CD4-positive, alpha-beta T cell (primary cell): ENCODE measurements at regions not wholly inside any gene's neighbourhood (a gene's known extent, or its start where the extent isn't known, plus 50 kb on each side); places are given as distances from the start of the nearest gene placed in this dataset.

ENCODE experiments used
- ATAC-seq: fragments of 200-7000 bp; cut with Tn5 transposase; one replicate; pipeline ENCODE4 v1.10.0; 2022; ENCODE audit warnings: mild to moderate bottlenecking; ENCODE audit not compliant: poor library complexity
- CTCF ChIA-PET: fragments of 350-600 bp; sonication (Branson Sonifier 250); formaldehyde crosslinking; loops from one replicate; lab custom pipeline; 2021; ENCODE audit warnings: antibody characterized with exemption, inconsistent platforms; lab: Charles Lee
- POLR2A ChIA-PET: fragments of 350-600 bp; sonication (Branson Sonifier 250); formaldehyde crosslinking; loops from one replicate; lab custom pipeline; 2021; ENCODE audit warnings: antibody characterized with exemption, inconsistent platforms; lab: Charles Lee
- DNase-seq, 14 experiments: peaks; one replicate each; pipeline ENCODE4 v3.0.0-alpha.2; 2013 to 2020; ENCODE audit warnings: mixed read lengths in 2 of 14
- H3K27ac ChIP-seq, 2 donors: one replicate each; pipeline versions ENCODE4 v1.5.1 to v1.7.0; 2013; ENCODE audit warnings: low read length in 2 of 2, low read depth in 1 of 2, mild to moderate bottlenecking in 1 of 2
- H3K27me3 ChIP-seq, 2 experiments: 1 replicate in 1 of 2; 2 replicates in 1 of 2; pipeline versions ENCODE4 v1.6.1 to v1.7.0; 2013; ENCODE audit warnings: low read length in 2 of 2, control low read depth in 1 of 2, mild to moderate bottlenecking in 1 of 2, moderate library complexity in 1 of 2; ENCODE audit not compliant: insufficient read depth in 2 of 2, control insufficient read depth in 1 of 2
- H3K36me3 ChIP-seq: one replicate; pipeline ENCODE4 v1.6.1; 2013; ENCODE audit warnings: low read length, control low read depth; ENCODE audit not compliant: insufficient read depth
- H3K4me1 ChIP-seq: one replicate; pipeline ENCODE4 v1.6.1; 2013; ENCODE audit warnings: low read length, control low read depth; ENCODE audit not compliant: insufficient read depth
- H3K4me3 ChIP-seq: one replicate; pipeline ENCODE4 v1.5.1; 2013; ENCODE audit warnings: mild to moderate bottlenecking, low read length, moderate library complexity
- H3K9me3 ChIP-seq, 2 experiments: 1 replicate in 1 of 2; 2 replicates in 1 of 2; pipeline versions ENCODE4 v1.6.1 to v1.7.0; 2013; ENCODE audit warnings: low read length in 2 of 2, mild to moderate bottlenecking in 2 of 2, control low read depth in 1 of 2, moderate library complexity in 1 of 2; ENCODE audit not compliant: control insufficient read depth in 1 of 2, insufficient read depth in 1 of 2
- H3K27ac Mint-ChIP-seq: one replicate; pipeline ENCODE4 v1.8.0; 2020; ENCODE audit warnings: mixed read lengths
- H3K27me3 Mint-ChIP-seq: one replicate; pipeline ENCODE4 v1.8.0; 2021; ENCODE audit warnings: mixed read lengths
- H3K36me3 Mint-ChIP-seq: one replicate; pipeline ENCODE4 v1.8.0; 2021; ENCODE audit warnings: low read depth, mixed read lengths
- H3K4me1 Mint-ChIP-seq: one replicate; pipeline ENCODE4 v1.8.0; 2021; ENCODE audit warnings: low read depth, mixed read lengths
- H3K4me3 Mint-ChIP-seq: one replicate; pipeline ENCODE4 v1.8.0; 2020; ENCODE audit warnings: mild to moderate bottlenecking, mixed read lengths
- H3K9me3 Mint-ChIP-seq: one replicate; pipeline ENCODE4 v1.8.0; 2020; ENCODE audit warnings: mixed read lengths
- intact Hi-C, 2 experiments: fragments of 100-400 bp; cut with DNase I in 1 of 2; cut with micrococcal nuclease in 1 of 2; formaldehyde crosslinking; loops; one replicate each; pipeline versions ENCODE4 v1.15.1 to v1.9.0; 2023 to 2025; cut with DNase I, micrococcal nuclease
- TF ChIP-seq, protein P1 (sequence below): fragments of 200-600 bp; IDR thresholded peaks from one replicate; pipeline ENCODE4 v1.8.0; 2022; ENCODE audit warnings: antibody characterized with exemption, mild to moderate bottlenecking

DNA sequence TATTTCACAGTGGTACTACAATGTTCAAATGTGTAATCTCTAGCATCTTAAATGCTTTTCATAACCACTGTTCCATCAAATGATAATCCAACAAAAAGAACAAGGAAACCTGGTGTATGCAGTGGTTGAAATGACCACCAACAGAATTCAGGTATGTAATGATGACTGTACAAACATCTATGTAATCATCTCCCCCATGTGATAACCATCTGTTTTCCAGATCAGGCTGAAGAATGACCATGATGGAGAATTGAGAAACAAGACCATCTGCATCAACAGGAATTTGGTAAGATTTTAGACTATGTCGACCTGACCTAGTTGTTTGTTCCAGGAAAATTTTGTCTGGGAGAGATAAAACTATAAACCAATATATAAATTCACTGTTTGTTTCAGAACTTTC lies 81.3 kb upstream of the ASCC3 start:
- no peak overlapping the region for H3K27ac ChIP-seq
- ATAC-seq (no peak), DNase-seq (no peak)
- TF ChIP-seq, protein P1, sequence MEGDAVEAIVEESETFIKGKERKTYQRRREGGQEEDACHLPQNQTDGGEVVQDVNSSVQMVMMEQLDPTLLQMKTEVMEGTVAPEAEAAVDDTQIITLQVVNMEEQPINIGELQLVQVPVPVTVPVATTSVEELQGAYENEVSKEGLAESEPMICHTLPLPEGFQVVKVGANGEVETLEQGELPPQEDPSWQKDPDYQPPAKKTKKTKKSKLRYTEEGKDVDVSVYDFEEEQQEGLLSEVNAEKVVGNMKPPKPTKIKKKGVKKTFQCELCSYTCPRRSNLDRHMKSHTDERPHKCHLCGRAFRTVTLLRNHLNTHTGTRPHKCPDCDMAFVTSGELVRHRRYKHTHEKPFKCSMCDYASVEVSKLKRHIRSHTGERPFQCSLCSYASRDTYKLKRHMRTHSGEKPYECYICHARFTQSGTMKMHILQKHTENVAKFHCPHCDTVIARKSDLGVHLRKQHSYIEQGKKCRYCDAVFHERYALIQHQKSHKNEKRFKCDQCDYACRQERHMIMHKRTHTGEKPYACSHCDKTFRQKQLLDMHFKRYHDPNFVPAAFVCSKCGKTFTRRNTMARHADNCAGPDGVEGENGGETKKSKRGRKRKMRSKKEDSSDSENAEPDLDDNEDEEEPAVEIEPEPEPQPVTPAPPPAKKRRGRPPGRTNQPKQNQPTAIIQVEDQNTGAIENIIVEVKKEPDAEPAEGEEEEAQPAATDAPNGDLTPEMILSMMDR = no peak
- CTCF ChIA-PET = no interaction called here
- Mint-ChIP-seq H3K27me3 (peaks cover 17% of the 10 kb centered on the region), H3K27ac (no peak overlapping the region), H3K36me3 (no peaks in the 10 kb centered on the region), H3K9me3 (no peaks in the 10 kb centered on the region), H3K4me3 (no peak overlapping the region), H3K4me1 (no peaks in the 10 kb centered on the region)
- POLR2A ChIA-PET = no interaction called here
- no peaks in the 10 kb centered on the region for H3K9me3 ChIP-seq
- no peaks in the 10 kb centered on the region for H3K4me1 ChIP-seq
- intact Hi-C loops = no loop called here
- no peaks in the 10 kb centered on the region for H3K36me3 ChIP-seq
- no peak overlapping the region for H3K4me3 ChIP-seq
- H3K27me3 ChIP-seq = no peaks in the 10 kb centered on the region

DNA sequence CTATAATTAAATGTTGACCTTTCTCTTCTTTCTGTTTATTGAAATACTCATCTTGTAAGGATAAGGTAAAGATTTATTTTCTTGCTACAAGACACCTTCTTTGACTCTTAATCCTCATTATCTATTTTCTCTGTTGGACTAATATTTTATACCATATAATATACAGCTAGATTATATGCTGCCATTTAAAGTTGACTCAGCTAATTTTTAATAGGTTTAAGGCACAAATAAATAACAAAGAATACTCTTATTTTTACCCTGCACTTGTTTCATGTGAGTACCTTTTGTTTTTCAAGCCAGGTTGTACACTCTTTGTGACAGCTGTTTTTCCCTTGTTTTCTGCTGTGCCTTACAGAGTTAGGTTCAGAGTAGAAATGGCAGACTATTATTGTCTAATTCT lies 83.9 kb upstream of the ASCC3 start:
- CTCF ChIA-PET = no interaction called here
- Histone ChIP-seq H3K36me3 (no peaks in the 10 kb centered on the region), H3K27ac (no peak overlapping the region), H3K4me3 (no peak overlapping the region), H3K4me1 (no peaks in the 10 kb centered on the region), H3K9me3 (peaks cover 0 to 7% of the 10 kb centered on the region in 2 experiments), H3K27me3 (no peaks in the 10 kb centered on the region)
- Mint-ChIP-seq H3K27ac (no peak overlapping the region), H3K36me3 (no peaks in the 10 kb centered on the region), H3K4me1 (no peaks in the 10 kb centered on the region), H3K4me3 (no peak overlapping the region), H3K27me3 (peaks cover 26% of the 10 kb centered on the region), H3K9me3 (no peaks in the 10 kb centered on the region)
- TF ChIP-seq, protein P1 = no peak
- no peak for ATAC-seq
- POLR2A ChIA-PET = no interaction called here
- DNase-seq = no peak
- intact Hi-C loops = no loop called here

DNA sequence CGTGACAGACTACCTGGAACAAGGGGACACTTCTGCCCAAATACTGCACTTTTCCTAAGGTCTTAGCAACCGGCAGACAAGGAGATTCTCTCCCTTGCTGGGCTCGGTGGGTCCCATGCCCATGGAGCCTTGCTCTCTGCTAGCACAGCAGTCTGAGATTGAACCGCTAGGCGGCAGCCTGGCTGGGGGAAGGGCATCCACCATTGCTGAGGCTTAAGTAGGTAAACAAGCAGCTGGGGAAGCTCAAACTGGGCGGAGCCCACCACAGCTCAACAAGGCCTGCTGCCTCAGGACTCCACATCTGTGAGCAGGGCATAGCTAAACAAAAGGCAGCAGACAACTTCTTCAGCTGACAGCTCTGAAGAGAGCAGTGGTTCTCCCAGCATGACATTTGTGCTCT lies 87.8 kb upstream of the ASCC3 start:
- no peaks in the 10 kb centered on the region for H3K4me1 Mint-ChIP-seq
- POLR2A ChIA-PET = no interaction called here
- no peak overlapping the region for H3K27ac Mint-ChIP-seq
- intact Hi-C loops = no loop called here
- Histone ChIP-seq H3K4me1 (no peaks in the 10 kb centered on the region), H3K27ac (no peak overlapping the region), H3K9me3 (peaks cover 0 to 7% of the 10 kb centered on the region in 2 experiments), H3K4me3 (no peak overlapping the region), H3K36me3 (no peaks in the 10 kb centered on the region), H3K27me3 (no peaks in the 10 kb centered on the region)
- peaks cover 15% of the 10 kb centered on the region for H3K27me3 Mint-ChIP-seq
- H3K4me3 Mint-ChIP-seq = no peak overlapping the region
- ATAC-seq (no peak), DNase-seq (no peak)
- H3K36me3 Mint-ChIP-seq = no peaks in the 10 kb centered on the region
- H3K9me3 Mint-ChIP-seq = peaks cover 11% of the 10 kb centered on the region
- TF ChIP-seq, protein P1 = no peak
- CTCF ChIA-PET = no interaction called here
